ENCODE measurements at regions not wholly inside any gene's neighbourhood (a gene's known extent, or its start where the extent isn't known, plus 50 kb on each side); places are given as distances from the start of the nearest gene placed in this dataset.

GRCh38 chr6:92763680-92764079 lies 655.7 kb downstream of the EPHA7 start:
- H3K4me3 ChIP-seq (ENCODE audit: low read depth in 1 of 3, low read length in 3 of 3): no peak overlapping the region
- DNase-seq (ENCODE audit: low spot score): no peak
- no peaks in the 10 kb centered on the region for H3K4me1 ChIP-seq (ENCODE audit: control insufficient read depth in 4 of 4, insufficient read depth in 4 of 4, low read length in 3 of 4)
- no peaks in the 10 kb centered on the region for H3K36me3 ChIP-seq (ENCODE audit: control insufficient read depth in 4 of 4, insufficient read depth in 3 of 4, low read depth in 1 of 4, low read length in 3 of 4)
- H3K9me3 ChIP-seq (ENCODE audit: control insufficient read depth in 4 of 4, low read length in 3 of 4): no peaks in the 10 kb centered on the region
- no peak for TF ChIP-seq NR2F2 (IDR thresholded peaks at IDR 0.05)
- TF ChIP-seq EGR1 (IDR thresholded peaks at IDR 0.05; ENCODE audit: low read depth in 2 of 2): no peak
- no peak for TF ChIP-seq GABPA (IDR thresholded peaks at IDR 0.05 in 1 of 2, conservative IDR thresholded peaks at IDR 0.05 in 1 of 2)
- TF ChIP-seq FOXA1 (IDR thresholded peaks at IDR 0.05): no peak
- TF ChIP-seq HNF4A (conservative IDR thresholded peaks at IDR 0.05): no peak
- TF ChIP-seq REST (IDR thresholded peaks at IDR 0.05): no peak
- no peak for TF ChIP-seq MAX (IDR thresholded peaks at IDR 0.05)
- no peak for TF ChIP-seq FOXA2 (IDR thresholded peaks at IDR 0.05)
- no peak for TF ChIP-seq CTCF (IDR thresholded peaks at IDR 0.05; ENCODE audit: low read depth, low read length, missing input control)
- TF ChIP-seq TAF1 (conservative IDR thresholded peaks at IDR 0.05): no peak
- H3K27me3 ChIP-seq (ENCODE audit: control insufficient read depth in 4 of 4, insufficient read depth in 4 of 4, low read length in 3 of 4): no peaks in the 10 kb centered on the region
- no peak overlapping the region for H3K27ac ChIP-seq (ENCODE audit: low read depth in 1 of 2, low read length in 2 of 2)
- H3K9ac ChIP-seq (ENCODE audit: low read depth in 1 of 2, low read length in 2 of 2): no peak overlapping the region
- WGBS: 54% methylated on average over 3 of the region's 3 CpGs

GRCh38 chr6:92763274-92763584 lies 656.1 kb downstream of the EPHA7 start:
- no peak for DNase-seq (ENCODE audit: low spot score)
- 58% methylated on average over 2 of the region's 2 CpGs for WGBS
- no peaks in the 10 kb centered on the region for H3K4me1 ChIP-seq (ENCODE audit: control insufficient read depth in 4 of 4, insufficient read depth in 4 of 4, low read length in 3 of 4)
- no peaks in the 10 kb centered on the region for H3K36me3 ChIP-seq (ENCODE audit: control insufficient read depth in 4 of 4, insufficient read depth in 3 of 4, low read depth in 1 of 4, low read length in 3 of 4)
- H3K27me3 ChIP-seq (ENCODE audit: control insufficient read depth in 4 of 4, insufficient read depth in 4 of 4, low read length in 3 of 4): no peaks in the 10 kb centered on the region
- H3K4me3 ChIP-seq (ENCODE audit: low read depth in 1 of 3, low read length in 3 of 3): no peak overlapping the region
- H3K9ac ChIP-seq (ENCODE audit: low read depth in 1 of 2, low read length in 2 of 2): no peak overlapping the region
- H3K27ac ChIP-seq (ENCODE audit: low read depth in 1 of 2, low read length in 2 of 2): no peak overlapping the region
- no peak for TF ChIP-seq NR2F2 (IDR thresholded peaks at IDR 0.05)
- no peak for TF ChIP-seq TAF1 (conservative IDR thresholded peaks at IDR 0.05)
- no peak for TF ChIP-seq ATF3 (IDR thresholded peaks at IDR 0.05)
- no peak for TF ChIP-seq FOXA2 (IDR thresholded peaks at IDR 0.05)
- no peaks in the 10 kb centered on the region for H3K9me3 ChIP-seq (ENCODE audit: control insufficient read depth in 4 of 4, low read length in 3 of 4)

Measured in liver (tissue), 8 donors.